GM12872 (cell line): ENCODE measurements at regions not wholly inside any gene's neighbourhood (a gene's known extent, or its start where the extent isn't known, plus 50 kb on each side); places are given as distances from the start of the nearest gene placed in this dataset.

Experiments used
- TF ChIP-seq, protein P1 (sequence below): IDR thresholded peaks from 3 replicates; pipeline ENCODE4 v1.5.1; 2011; ENCODE audit warnings: low read depth, mild to moderate bottlenecking, low read length, moderate library complexity; ENCODE audit not compliant: insufficient read depth

DNA sequence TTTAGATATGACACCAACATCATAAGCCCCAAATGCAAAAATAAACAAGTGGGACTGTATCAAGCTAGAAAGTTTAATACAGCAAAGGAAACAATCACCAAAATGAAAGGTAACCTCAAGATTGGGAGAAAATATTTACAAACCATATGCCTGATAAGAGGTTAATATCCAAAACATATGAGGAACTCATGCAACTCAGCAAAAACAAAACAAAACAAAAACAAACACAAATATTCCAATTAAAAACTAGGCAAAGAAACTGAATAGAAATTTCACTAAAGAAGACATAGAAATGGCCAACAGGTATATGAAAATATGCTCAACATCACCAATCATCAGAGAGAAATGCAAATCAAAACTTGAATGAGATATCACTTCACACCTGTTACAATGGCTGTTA lies 116.5 kb upstream of the ATP1B1 start:
- TF ChIP-seq, protein P1, sequence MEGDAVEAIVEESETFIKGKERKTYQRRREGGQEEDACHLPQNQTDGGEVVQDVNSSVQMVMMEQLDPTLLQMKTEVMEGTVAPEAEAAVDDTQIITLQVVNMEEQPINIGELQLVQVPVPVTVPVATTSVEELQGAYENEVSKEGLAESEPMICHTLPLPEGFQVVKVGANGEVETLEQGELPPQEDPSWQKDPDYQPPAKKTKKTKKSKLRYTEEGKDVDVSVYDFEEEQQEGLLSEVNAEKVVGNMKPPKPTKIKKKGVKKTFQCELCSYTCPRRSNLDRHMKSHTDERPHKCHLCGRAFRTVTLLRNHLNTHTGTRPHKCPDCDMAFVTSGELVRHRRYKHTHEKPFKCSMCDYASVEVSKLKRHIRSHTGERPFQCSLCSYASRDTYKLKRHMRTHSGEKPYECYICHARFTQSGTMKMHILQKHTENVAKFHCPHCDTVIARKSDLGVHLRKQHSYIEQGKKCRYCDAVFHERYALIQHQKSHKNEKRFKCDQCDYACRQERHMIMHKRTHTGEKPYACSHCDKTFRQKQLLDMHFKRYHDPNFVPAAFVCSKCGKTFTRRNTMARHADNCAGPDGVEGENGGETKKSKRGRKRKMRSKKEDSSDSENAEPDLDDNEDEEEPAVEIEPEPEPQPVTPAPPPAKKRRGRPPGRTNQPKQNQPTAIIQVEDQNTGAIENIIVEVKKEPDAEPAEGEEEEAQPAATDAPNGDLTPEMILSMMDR: no peak

- TF ChIP-seq, protein P1: no peak
These were observed 114.6 kb upstream of the ATP1B1 start for GRCh38 chr1:168991667-168992475.

DNA sequence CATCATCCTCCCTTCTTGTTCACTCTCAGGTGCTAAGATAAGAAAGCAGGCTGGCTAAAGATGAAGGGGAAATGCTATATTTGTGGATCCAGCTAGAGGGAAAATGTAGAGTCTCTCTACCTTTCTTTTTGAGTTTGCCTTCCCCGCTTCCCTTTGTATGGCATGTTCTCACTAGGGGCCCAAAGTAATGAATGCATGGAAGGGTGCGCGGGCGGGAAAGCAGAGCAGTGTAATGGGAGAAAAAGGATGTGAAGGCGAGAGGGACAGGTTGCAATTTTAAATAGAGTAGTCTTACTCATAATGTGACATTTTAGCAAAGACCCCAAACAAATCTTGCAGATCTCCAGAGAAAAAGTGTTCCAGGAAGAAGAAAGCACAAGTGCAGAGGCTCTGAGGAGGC lies 105.1 kb upstream of the ATP1B1 start:
- TF ChIP-seq, protein P1: no peak

GRCh38 chr1:169003864-169004516 lies 102.5 kb upstream of the ATP1B1 start:
- TF ChIP-seq, protein P1: no peak

- TF ChIP-seq, protein P1: no peak
These were observed 100.7 kb upstream of the ATP1B1 start for GRCh38 chr1:169005776-169006175.

- TF ChIP-seq, protein P1: no peak
These were observed 96.8 kb upstream of the ATP1B1 start for GRCh38 chr1:169009666-169010065.

- TF ChIP-seq, protein P1: no peak
These were observed 94.1 kb upstream of the ATP1B1 start for GRCh38 chr1:169012416-169012815.
